Mammary epithelial cell (primary cell): ENCODE measurements at regions not wholly inside any gene's neighbourhood (a gene's known extent, or its start where the extent isn't known, plus 50 kb on each side); places are given as distances from the start of the nearest gene placed in this dataset.

Source experiments
- EZH2 ChIP-seq: IDR thresholded peaks from 2 replicates; pipeline ENCODE4 v1.6.1; 2012; ENCODE audit warnings: low read length, inconsistent platforms, borderline replicate concordance
- TF ChIP-seq, protein P1 (sequence below), 2 donors: IDR thresholded peaks in 1 of 2; conservative IDR thresholded peaks in 1 of 2; 2 replicates each; pipeline ENCODE4 v1.5.1; 2011 to 2012; ENCODE audit warnings: inconsistent platforms in 2 of 2, low read length in 2 of 2, mild to moderate bottlenecking in 2 of 2, control low read depth in 1 of 2, low read depth in 1 of 2; ENCODE audit not compliant: insufficient read depth in 1 of 2; ENCODE audit errors: extremely low read depth in 1 of 2

DNA sequence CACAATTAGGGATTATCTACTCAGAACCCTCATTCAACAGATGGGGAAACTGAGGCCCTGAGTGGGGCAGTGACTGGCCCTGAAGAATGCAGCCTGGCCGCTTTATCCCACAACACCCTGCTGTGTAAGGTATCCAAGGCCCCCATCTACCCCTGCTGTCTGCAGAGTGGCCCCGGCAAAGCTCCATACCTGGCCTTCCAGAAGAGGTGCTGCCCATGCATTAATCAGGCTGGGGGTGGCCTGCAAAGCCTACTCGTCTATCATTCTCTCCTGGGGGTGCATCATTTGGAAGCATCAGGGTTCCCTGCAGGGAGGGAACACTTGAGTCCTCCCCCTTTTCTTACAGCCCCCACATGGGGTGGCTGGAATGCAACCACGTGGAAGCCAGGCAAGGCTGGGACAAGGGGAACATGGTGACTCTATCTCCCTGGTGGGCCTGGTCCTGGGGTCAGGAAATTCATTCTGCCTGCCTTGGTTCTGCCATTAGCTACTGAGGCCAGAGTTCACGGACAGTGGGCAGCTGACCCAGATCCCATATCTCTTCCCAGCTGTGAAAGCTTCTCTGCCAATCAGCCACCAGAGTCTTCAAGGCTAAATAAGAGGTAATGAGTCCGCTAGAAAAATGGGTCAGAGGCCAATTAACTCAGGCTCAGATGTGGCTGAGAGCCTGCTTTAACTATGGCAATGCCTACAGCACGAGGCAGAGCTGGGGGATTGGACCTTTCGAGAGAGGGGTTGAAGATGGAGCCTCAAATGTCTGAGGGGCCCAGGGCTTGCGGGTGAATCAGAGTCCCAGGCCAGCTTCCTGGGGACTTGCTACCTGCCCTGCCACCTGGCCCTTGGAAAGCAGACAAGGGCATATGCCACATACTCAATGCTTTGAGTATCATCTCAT is 72.3 kb upstream of the TOX2 start:
- TF ChIP-seq, protein P1, sequence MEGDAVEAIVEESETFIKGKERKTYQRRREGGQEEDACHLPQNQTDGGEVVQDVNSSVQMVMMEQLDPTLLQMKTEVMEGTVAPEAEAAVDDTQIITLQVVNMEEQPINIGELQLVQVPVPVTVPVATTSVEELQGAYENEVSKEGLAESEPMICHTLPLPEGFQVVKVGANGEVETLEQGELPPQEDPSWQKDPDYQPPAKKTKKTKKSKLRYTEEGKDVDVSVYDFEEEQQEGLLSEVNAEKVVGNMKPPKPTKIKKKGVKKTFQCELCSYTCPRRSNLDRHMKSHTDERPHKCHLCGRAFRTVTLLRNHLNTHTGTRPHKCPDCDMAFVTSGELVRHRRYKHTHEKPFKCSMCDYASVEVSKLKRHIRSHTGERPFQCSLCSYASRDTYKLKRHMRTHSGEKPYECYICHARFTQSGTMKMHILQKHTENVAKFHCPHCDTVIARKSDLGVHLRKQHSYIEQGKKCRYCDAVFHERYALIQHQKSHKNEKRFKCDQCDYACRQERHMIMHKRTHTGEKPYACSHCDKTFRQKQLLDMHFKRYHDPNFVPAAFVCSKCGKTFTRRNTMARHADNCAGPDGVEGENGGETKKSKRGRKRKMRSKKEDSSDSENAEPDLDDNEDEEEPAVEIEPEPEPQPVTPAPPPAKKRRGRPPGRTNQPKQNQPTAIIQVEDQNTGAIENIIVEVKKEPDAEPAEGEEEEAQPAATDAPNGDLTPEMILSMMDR (conservative IDR thresholded peaks at IDR 0.05 in 1 of 2, IDR thresholded peaks at IDR 0.05 in 1 of 2; ENCODE audit: extremely low read depth in 1 of 2, insufficient read depth in 1 of 2, low read depth in 1 of 2, low read length in 2 of 2) = no peak
- TF ChIP-seq EZH2 = no peak
